ENCODE measurements at regions not wholly inside any gene's neighbourhood (a gene's known extent, or its start where the extent isn't known, plus 50 kb on each side); places are given as distances from the start of the nearest gene placed in this dataset.
"Not testable (repeated sequence)": the region's sequence is repeated elsewhere in the genome, so short reads cannot be mapped to it uniquely, and the experiment has no call there.

GRCh38 chr4:131248314-131248713 is 1900.8 kb upstream of the PCDH10 start:
- DNase-seq: no peak

GRCh38 chr4:131251321-131251720 is 1897.8 kb upstream of the PCDH10 start:
- no peak for DNase-seq

GRCh38 chr4:131257241-131257640 is 1891.9 kb upstream of the PCDH10 start:
- DNase-seq: no peak

GRCh38 chr4:131258361-131258760 is 1890.7 kb upstream of the PCDH10 start:
- no peak for DNase-seq

- DNase-seq: no peak
Measured at GRCh38 chr4:131288441-131288840, 1860.7 kb upstream of the PCDH10 start.

- DNase-seq: no peak
Measured at GRCh38 chr4:131296192-131296591, 1852.9 kb upstream of the PCDH10 start.

GRCh38 chr4:131302108-131302507 is 1847.0 kb upstream of the PCDH10 start:
- no peak for DNase-seq

GRCh38 chr4:131304686-131305085 is 1844.4 kb upstream of the PCDH10 start:
- DNase-seq: no peak

GRCh38 chr4:131309628-131310027 is 1839.5 kb upstream of the PCDH10 start:
- DNase-seq: no peak

- no peak for DNase-seq
Measured at GRCh38 chr4:131316086-131316485, 1833.0 kb upstream of the PCDH10 start.

- no peak for DNase-seq
Measured at GRCh38 chr4:131337936-131338335, 1811.2 kb upstream of the PCDH10 start.

- no peak for DNase-seq
Measured at GRCh38 chr4:131339137-131339536, 1810.0 kb upstream of the PCDH10 start.

- no peak for DNase-seq
Measured at GRCh38 chr4:131344761-131345160, 1804.3 kb upstream of the PCDH10 start.

GRCh38 chr4:131347816-131348215 is 1801.3 kb upstream of the PCDH10 start:
- DNase-seq: no peak

- no peak for DNase-seq
Measured at GRCh38 chr4:131348263-131348662, 1800.8 kb upstream of the PCDH10 start.

- DNase-seq: not testable (repeated sequence)
Measured at GRCh38 chr4:131352371-131352770, 1796.7 kb upstream of the PCDH10 start.

GRCh38 chr4:131366714-131367113 is 1782.4 kb upstream of the PCDH10 start:
- no peak for DNase-seq

- no peak for DNase-seq
Measured at GRCh38 chr4:131367441-131367840, 1781.7 kb upstream of the PCDH10 start.

- DNase-seq: no peak
Measured at GRCh38 chr4:131370846-131371245, 1778.2 kb upstream of the PCDH10 start.

GRCh38 chr4:131381055-131381454 is 1768.0 kb upstream of the PCDH10 start:
- no peak for DNase-seq

GRCh38 chr4:131382839-131383238 is 1766.3 kb upstream of the PCDH10 start:
- DNase-seq: no peak

GRCh38 chr4:131388277-131388676 is 1760.8 kb upstream of the PCDH10 start:
- no peak for DNase-seq

- no peak for DNase-seq
Measured at GRCh38 chr4:131408102-131408501, 1741.0 kb upstream of the PCDH10 start.

GRCh38 chr4:131411393-131411792 is 1737.7 kb upstream of the PCDH10 start:
- DNase-seq: no peak

- no peak for DNase-seq
Measured at GRCh38 chr4:131419147-131419546, 1729.9 kb upstream of the PCDH10 start.

All from activated T-cell treated with anti-CD3 and anti-CD28 coated beads, Interleukin-2, amount 50 U/mL, for 48 hours (primary cell).